ENCODE measurements at regions not wholly inside any gene's neighbourhood (a gene's known extent, or its start where the extent isn't known, plus 50 kb on each side); places are given as distances from the start of the nearest gene placed in this dataset.

DNA sequence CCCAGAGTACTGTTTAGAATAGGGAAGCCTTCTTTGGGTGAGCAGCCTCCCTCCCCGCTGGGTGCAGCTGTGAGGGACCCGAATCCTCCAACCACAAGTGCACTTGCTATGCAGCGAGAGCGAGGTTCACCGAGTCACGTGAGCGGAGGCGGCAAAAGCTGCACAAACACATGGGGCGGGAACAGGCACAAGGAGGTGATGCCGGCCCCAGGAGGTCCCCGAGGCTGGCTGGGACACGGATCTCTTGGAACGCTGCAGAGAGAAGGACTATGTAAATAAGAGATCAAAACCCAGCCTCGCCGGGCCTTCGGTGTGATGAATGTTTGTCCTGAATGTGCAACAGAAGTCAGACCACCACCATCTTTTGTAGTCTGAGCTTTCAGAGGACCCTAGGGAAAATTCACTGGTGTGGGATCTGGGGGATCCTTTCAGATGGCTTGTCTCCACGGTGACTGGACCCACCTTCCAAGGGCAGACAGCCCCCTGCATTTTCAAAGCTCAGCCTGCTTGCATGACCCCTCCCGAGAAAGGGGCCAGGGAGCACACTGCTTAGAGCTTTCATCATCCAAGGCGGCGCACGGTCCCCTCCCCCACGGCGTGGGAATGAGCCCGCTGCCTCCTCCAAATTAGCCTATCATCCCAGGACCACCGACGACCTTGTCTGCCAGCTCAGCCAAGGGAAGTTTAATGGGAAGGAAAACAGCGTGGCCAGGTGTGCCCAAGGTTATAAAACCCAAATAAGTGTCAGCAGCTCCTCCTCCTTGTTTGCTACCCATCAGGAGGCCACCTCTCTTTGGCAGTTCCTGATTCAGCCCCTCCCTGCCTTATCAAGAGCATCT, 327.7 kb downstream of the CXCL12 start:
- no peaks in the 10 kb centered on the region for H3K23me2 ChIP-seq (ENCODE audit: low read depth, low read length)
- no peaks in the 10 kb centered on the region for H3K79me1 ChIP-seq (ENCODE audit: low read depth, low read length)
- no peaks in the 10 kb centered on the region for H3K36me3 ChIP-seq (ENCODE audit: control insufficient read depth in 2 of 4, insufficient read depth in 4 of 4, low read length in 3 of 4)
- no peak overlapping the region for H3K9ac ChIP-seq (replicated peaks in 1 of 4; ENCODE audit: extremely low read depth in 1 of 4, low read depth in 3 of 4, low read length in 3 of 4)
- H2BK12ac ChIP-seq (ENCODE audit: low read depth, low read length) = no peak overlapping the region
- no peak for DNase-seq (ENCODE audit: low read depth in 1 of 2, low spot score in 2 of 2)
- H2BK5ac ChIP-seq (ENCODE audit: low read depth, low read length) = no peak overlapping the region
- H3K18ac ChIP-seq (ENCODE audit: extremely low read depth, low read length) = no peak overlapping the region
- H3K23ac ChIP-seq (ENCODE audit: insufficient read length) = no peak overlapping the region
- no peak overlapping the region for H2BK120ac ChIP-seq (replicated peaks; ENCODE audit: low read depth, low read length)
- no peak overlapping the region for H4K8ac ChIP-seq (ENCODE audit: extremely low read depth, insufficient read depth, low read length)
- no peak overlapping the region for H3K56ac ChIP-seq (replicated peaks; ENCODE audit: insufficient read length, low read depth, low read length)
- no peak overlapping the region for H3K27ac ChIP-seq (ENCODE audit: low read depth, low read length)
- H3K4me1 ChIP-seq (replicated peaks in 1 of 4; ENCODE audit: control insufficient read depth in 3 of 4, insufficient read depth in 4 of 4, low read length in 3 of 4) = no peaks in the 10 kb centered on the region
- H3K4me3 ChIP-seq (ENCODE audit: extremely low read depth in 1 of 4, insufficient read depth in 2 of 4, low read depth in 3 of 4, low read length in 4 of 4) = no peak overlapping the region
- no peak overlapping the region for H2BK15ac ChIP-seq (ENCODE audit: low read length)
- no peak for FAIRE-seq
- 92% methylated on average over 26 of the region's 27 CpGs; no CpG with 5 or more reads in 1 of the 2 experiments for WGBS, 2 experiments (ENCODE audit: extremely low coverage in 1 of 2, insufficient coverage in 1 of 2, insufficient read length in 1 of 2, insufficient replicate concordance in 2 of 2, low coverage in 1 of 2, low lambda C conversion rate in 2 of 2, missing lambda C conversion rate in 1 of 2)
- H2AK5ac ChIP-seq (ENCODE audit: low read depth, low read length) = no peak overlapping the region
- POLR2A ChIA-PET (ENCODE audit: partially characterized antibody) = no interaction called here
- no peak overlapping the region for H3K14ac ChIP-seq (ENCODE audit: insufficient read length)
- no peak overlapping the region for H4K5ac ChIP-seq (ENCODE audit: insufficient read length, low read depth, low read length)
- H3K4me2 ChIP-seq (ENCODE audit: insufficient read depth in 1 of 2, low read depth in 2 of 2, low read length in 2 of 2) = no peak overlapping the region
- H4K91ac ChIP-seq (replicated peaks; ENCODE audit: insufficient read length, low read length) = no peak overlapping the region
- H3K79me2 ChIP-seq (ENCODE audit: control insufficient read depth in 1 of 2, insufficient read depth in 2 of 2, low read length in 2 of 2) = no peaks in the 10 kb centered on the region
- no peaks in the 10 kb centered on the region for H3K27me3 ChIP-seq (replicated peaks in 1 of 4; ENCODE audit: control insufficient read depth in 3 of 4, extremely low read depth in 1 of 4, insufficient read depth in 3 of 4, low read length in 3 of 4)
- H2AFZ ChIP-seq (ENCODE audit: low read length) = 0 out of 2 replicates have a peak overlapping the region, but pooled peaks have one; percentile 4
- no peaks in the 10 kb centered on the region for H3K9me3 ChIP-seq (ENCODE audit: insufficient read depth in 2 of 2, low read depth in 1 of 2, low read length in 1 of 2)
- no peak overlapping the region for H3K4ac ChIP-seq (replicated peaks; ENCODE audit: insufficient read length, low read depth, low read length)
- H2BK20ac ChIP-seq (ENCODE audit: low read length) = no peak overlapping the region
- H4K20me1 ChIP-seq (replicated peaks in 1 of 2; ENCODE audit: control insufficient read depth in 1 of 2, insufficient read depth in 2 of 2, low read length in 2 of 2) = no peaks in the 10 kb centered on the region
- CTCF ChIA-PET (ENCODE audit: partially characterized antibody) = interaction anchor here (1.0 kb wide), 1 partner anchor 11 kb away, joined by 3 read pairs; no protein-coding TSS in a partner anchor
- TF ChIP-seq JUND (IDR thresholded peaks at IDR 0.05; ENCODE audit: low read length) (no peak), E2F6 (IDR thresholded peaks at IDR 0.05) (peak; percentile 82), NRF1 (IDR thresholded peaks at IDR 0.05; ENCODE audit: low read depth, low read length) (no peak), HDAC2 (IDR thresholded peaks at IDR 0.05; ENCODE audit: borderline replicate concordance in 1 of 2, low read depth in 2 of 2, low read length in 2 of 2) (no peak), CHD2 (IDR thresholded peaks at IDR 0.05; ENCODE audit: low read length) (no peak), SAP30 (IDR thresholded peaks at IDR 0.05; ENCODE audit: insufficient read depth, insufficient replicate concordance, low read length) (no peak), SUZ12 (IDR thresholded peaks at IDR 0.05; ENCODE audit: low read length) (no peak), SP1 (IDR thresholded peaks at IDR 0.05; ENCODE audit: low read depth, low read length) (no peak), CBX5 (IDR thresholded peaks at IDR 0.05; ENCODE audit: low read depth, low read length) (no peak), BCL11A (IDR thresholded peaks at IDR 0.05; ENCODE audit: low read depth in 2 of 2, low read length in 2 of 2) (no peak), KDM5A (IDR thresholded peaks at IDR 0.05; ENCODE audit: low read length) (no peak)
- TF ChIP-seq, protein P1, sequence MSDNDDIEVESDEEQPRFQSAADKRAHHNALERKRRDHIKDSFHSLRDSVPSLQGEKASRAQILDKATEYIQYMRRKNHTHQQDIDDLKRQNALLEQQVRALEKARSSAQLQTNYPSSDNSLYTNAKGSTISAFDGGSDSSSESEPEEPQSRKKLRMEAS (IDR thresholded peaks at IDR 0.05) = 0 out of 2 replicates have a peak, but pooled peaks have one; percentile 15

Measured in H1 (cell line).